ENCODE measurements at regions not wholly inside any gene's neighbourhood (a gene's known extent, or its start where the extent isn't known, plus 50 kb on each side); places are given as distances from the start of the nearest gene placed in this dataset.

DNA sequence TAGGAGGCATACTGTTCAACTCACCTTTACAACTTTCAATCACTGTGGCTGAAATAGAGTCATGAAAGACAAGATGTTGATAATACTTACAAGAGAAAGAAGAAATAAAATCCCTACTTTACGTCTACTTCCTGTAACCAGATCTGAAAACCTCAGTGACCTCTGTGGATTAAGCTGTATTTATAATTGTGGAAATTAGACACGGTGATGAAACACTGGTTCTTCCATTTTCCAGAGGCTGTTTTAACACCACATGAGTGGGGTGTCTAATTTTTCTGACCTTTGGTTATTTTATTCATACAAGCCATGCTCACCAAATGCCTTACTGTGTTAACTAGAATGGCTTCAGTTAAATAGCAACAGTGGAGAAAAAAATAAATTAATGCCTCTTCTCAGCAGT lies 58.5 kb upstream of the HIVEP1 start:
- TF ChIP-seq, protein P1, sequence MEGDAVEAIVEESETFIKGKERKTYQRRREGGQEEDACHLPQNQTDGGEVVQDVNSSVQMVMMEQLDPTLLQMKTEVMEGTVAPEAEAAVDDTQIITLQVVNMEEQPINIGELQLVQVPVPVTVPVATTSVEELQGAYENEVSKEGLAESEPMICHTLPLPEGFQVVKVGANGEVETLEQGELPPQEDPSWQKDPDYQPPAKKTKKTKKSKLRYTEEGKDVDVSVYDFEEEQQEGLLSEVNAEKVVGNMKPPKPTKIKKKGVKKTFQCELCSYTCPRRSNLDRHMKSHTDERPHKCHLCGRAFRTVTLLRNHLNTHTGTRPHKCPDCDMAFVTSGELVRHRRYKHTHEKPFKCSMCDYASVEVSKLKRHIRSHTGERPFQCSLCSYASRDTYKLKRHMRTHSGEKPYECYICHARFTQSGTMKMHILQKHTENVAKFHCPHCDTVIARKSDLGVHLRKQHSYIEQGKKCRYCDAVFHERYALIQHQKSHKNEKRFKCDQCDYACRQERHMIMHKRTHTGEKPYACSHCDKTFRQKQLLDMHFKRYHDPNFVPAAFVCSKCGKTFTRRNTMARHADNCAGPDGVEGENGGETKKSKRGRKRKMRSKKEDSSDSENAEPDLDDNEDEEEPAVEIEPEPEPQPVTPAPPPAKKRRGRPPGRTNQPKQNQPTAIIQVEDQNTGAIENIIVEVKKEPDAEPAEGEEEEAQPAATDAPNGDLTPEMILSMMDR (conservative IDR thresholded peaks at IDR 0.05 in 1 of 2, IDR thresholded peaks at IDR 0.05 in 1 of 2; ENCODE audit: extremely low read depth in 1 of 2, insufficient read depth in 1 of 2, low read depth in 1 of 2, low read length in 2 of 2), result no peak
- no peak for TF ChIP-seq EZH2 (IDR thresholded peaks at IDR 0.05; ENCODE audit: borderline replicate concordance, low read length)

Data from mammary epithelial cell (primary cell).